Left renal pelvis (tissue), 4 donors: ENCODE measurements at regions not wholly inside any gene's neighbourhood (a gene's known extent, or its start where the extent isn't known, plus 50 kb on each side); places are given as distances from the start of the nearest gene placed in this dataset.

Experiments
- DNase-seq, 4 donors: peaks; one replicate each; pipeline ENCODE4 v3.0.0-alpha.2; 2013; ENCODE audit warnings: low read depth in 4 of 4, low spot score in 3 of 4

GRCh38 chr5:39505791-39506190, 81.0 kb upstream of the DAB2 start:
- no peak for DNase-seq

GRCh38 chr5:39505363-39505762, 80.6 kb upstream of the DAB2 start:
- no peak for DNase-seq

- no peak for DNase-seq
Observed at GRCh38 chr5:39503155-39503554, 78.4 kb upstream of the DAB2 start.

- DNase-seq = no peak
Observed at GRCh38 chr5:39502704-39503103, 77.9 kb upstream of the DAB2 start.

- DNase-seq = no peak
Observed at GRCh38 chr5:39501397-39501796, 76.6 kb upstream of the DAB2 start.

- no peak for DNase-seq
Observed at GRCh38 chr5:39500551-39501175, 75.9 kb upstream of the DAB2 start.

- no peak for DNase-seq
Observed at GRCh38 chr5:39498278-39498952, 73.6 kb upstream of the DAB2 start.

- DNase-seq = no peak
Observed at GRCh38 chr5:39497322-39497721, 72.5 kb upstream of the DAB2 start.

- no peak for DNase-seq
Observed at GRCh38 chr5:39495227-39495626, 70.4 kb upstream of the DAB2 start.

GRCh38 chr5:39494534-39494933, 69.8 kb upstream of the DAB2 start:
- no peak for DNase-seq

GRCh38 chr5:39494107-39494510, 69.3 kb upstream of the DAB2 start:
- DNase-seq = no peak

- no peak for DNase-seq
Observed at GRCh38 chr5:39491210-39491609, 66.4 kb upstream of the DAB2 start.

GRCh38 chr5:39489263-39489662, 64.5 kb upstream of the DAB2 start:
- no peak for DNase-seq

GRCh38 chr5:39486790-39487189, 62.0 kb upstream of the DAB2 start:
- no peak for DNase-seq

- no peak for DNase-seq
Observed at GRCh38 chr5:39486361-39486760, 61.6 kb upstream of the DAB2 start.

GRCh38 chr5:39485079-39485478, 60.3 kb upstream of the DAB2 start:
- DNase-seq = no peak

- no peak for DNase-seq
Observed at GRCh38 chr5:39484673-39485072, 59.9 kb upstream of the DAB2 start.

GRCh38 chr5:39482098-39482497, 57.3 kb upstream of the DAB2 start:
- no peak for DNase-seq

- no peak for DNase-seq
Observed at GRCh38 chr5:39479537-39479936, 54.8 kb upstream of the DAB2 start.

- no peak for DNase-seq
Observed at GRCh38 chr5:39478863-39479262, 54.1 kb upstream of the DAB2 start.

- no peak for DNase-seq
Observed at GRCh38 chr5:39476843-39477220, 52.1 kb upstream of the DAB2 start.

- no peak for DNase-seq
Observed at GRCh38 chr5:39475881-39476842, 51.4 kb upstream of the DAB2 start.
